MCF 10A (cell line): ENCODE measurements at regions not wholly inside any gene's neighbourhood (a gene's known extent, or its start where the extent isn't known, plus 50 kb on each side); places are given as distances from the start of the nearest gene placed in this dataset.

Experiments
- BruUV-seq: library from RNA; stranded (reverse); fragments of 400-500 nt; replicated peaks from 2 replicates; lab custom pipeline; 2021; lab: Mats Ljungman, UMichigan
- CTCF ChIA-PET: fragments of 300-600 bp; sonication (Branson Sonifier 250); formaldehyde crosslinking; extraction: SDS; loops from one replicate; lab custom pipeline; 2021; ENCODE audit warnings: antibody characterized with exemption, inconsistent platforms; lab: Yijun Ruan, JAX
- POLR2A ChIA-PET: fragments of 300-600, 350-650 bp; sonication (Branson Sonifier 250); formaldehyde crosslinking; extraction: SDS; loops from one replicate; lab custom pipeline; 2020; ENCODE audit warnings: antibody characterized with exemption, inconsistent platforms; lab: Yijun Ruan, JAX
- DNase-seq: peaks from one replicate; pipeline ENCODE4 v3.0.0-alpha.2; 2018; ENCODE audit not compliant: unreplicated experiment
- H3K27ac Mint-ChIP-seq: one replicate; pipeline ENCODE4 v1.8.0; 2022; ENCODE audit warnings: mild to moderate bottlenecking, low read depth, mixed read lengths; ENCODE audit not compliant: unreplicated experiment
- H3K27me3 Mint-ChIP-seq: one replicate; pipeline ENCODE4 v1.8.0; 2022; ENCODE audit warnings: mixed read lengths; ENCODE audit not compliant: insufficient read depth, unreplicated experiment
- H3K36me3 Mint-ChIP-seq: one replicate; pipeline ENCODE4 v1.8.0; 2022; ENCODE audit warnings: mild to moderate bottlenecking, moderate library complexity, mixed read lengths; ENCODE audit not compliant: insufficient read depth, unreplicated experiment
- H3K4me1 Mint-ChIP-seq: one replicate; pipeline ENCODE4 v1.8.0; 2022; ENCODE audit warnings: mixed read lengths; ENCODE audit not compliant: insufficient read depth, unreplicated experiment
- H3K4me3 Mint-ChIP-seq: one replicate; pipeline ENCODE4 v1.8.0; 2022; ENCODE audit warnings: mild to moderate bottlenecking, moderate library complexity, mixed read lengths; ENCODE audit not compliant: unreplicated experiment
- H3K9me3 Mint-ChIP-seq: one replicate; pipeline ENCODE4 v1.8.0; 2022; ENCODE audit warnings: mixed read lengths; ENCODE audit not compliant: unreplicated experiment
- CTCF ChIP-seq: fragments of 200-600 bp; IDR thresholded peaks from one replicate; pipeline ENCODE4 v1.8.0; 2022; ENCODE audit warnings: antibody characterized with exemption, mild to moderate bottlenecking; ENCODE audit not compliant: unreplicated experiment
- intact Hi-C: fragments of 100-400 bp; cut with micrococcal nuclease; formaldehyde crosslinking; loops from 2 replicates; pipeline ENCODE4 v1.14.1; 2022

- Mint-ChIP-seq H3K27ac (no peak overlapping the region), H3K4me1 (peaks cover 28% of the 10 kb centered on the region), H3K9me3 (no peaks in the 10 kb centered on the region), H3K4me3 (no peak overlapping the region), H3K36me3 (no peaks in the 10 kb centered on the region), H3K27me3 (no peaks in the 10 kb centered on the region)
- CTCF ChIA-PET = interaction anchor here (2.5 kb wide), 1 partner anchor 12 kb away, joined by 14 read pairs; no protein-coding TSS in a partner anchor
- TF ChIP-seq CTCF = no peak
- intact Hi-C loops = no loop called here
- POLR2A ChIA-PET = no interaction called here
- no TSS peak for BruUV-seq
- DNase-seq = no peak
Observed at GRCh38 chr13:40080676-40081075, 425.2 kb downstream of the COG6 start.

- H3K4me3 Mint-ChIP-seq = no peak overlapping the region
- no peaks in the 10 kb centered on the region for H3K9me3 Mint-ChIP-seq
Observed at GRCh38 chr13:40082639-40083038, 427.2 kb downstream of the COG6 start.

GRCh38 chr13:40083841-40084240, 428.4 kb downstream of the COG6 start:
- no TSS peak for BruUV-seq
- ChIA-PET CTCF (interaction anchor here (0.6 to 1.8 kb wide), 5 partner anchors 14 to 107 kb away, joined by 3 to 5 read pairs (median 4); no protein-coding TSS in a partner anchor), POLR2A (interaction anchor here (0.6 to 1.3 kb wide), 5 partner anchors 10 to 407 kb away, joined by 3 to 8 read pairs (median 4); no protein-coding TSS in a partner anchor)
- intact Hi-C loops = no loop called here
- DNase-seq = no peak
- Mint-ChIP-seq H3K27me3 (no peaks in the 10 kb centered on the region), H3K4me3 (no peak overlapping the region), H3K4me1 (peaks cover 22% of the 10 kb centered on the region), H3K36me3 (no peaks in the 10 kb centered on the region), H3K27ac (peak overlapping the region; percentile 16), H3K9me3 (no peaks in the 10 kb centered on the region)
- TF ChIP-seq CTCF = no peak

More at GRCh38 chr13:40082639-40083038, 427.2 kb downstream of the COG6 start:
- H3K27ac Mint-ChIP-seq = peak overlapping the region; percentile 17
- H3K4me1 Mint-ChIP-seq = peaks cover 20% of the 10 kb centered on the region
- intact Hi-C loops = no loop called here
- no TSS peak for BruUV-seq
- TF ChIP-seq CTCF = no peak
- no peaks in the 10 kb centered on the region for H3K36me3 Mint-ChIP-seq
- ChIA-PET CTCF (interaction anchor here (1.8 kb wide), 1 partner anchor 14 kb away, joined by 4 read pairs; no protein-coding TSS in a partner anchor), POLR2A (no interaction called here)
- no peak for DNase-seq
- no peaks in the 10 kb centered on the region for H3K27me3 Mint-ChIP-seq

GRCh38 chr13:40084934-40085333, 429.5 kb downstream of the COG6 start:
- Mint-ChIP-seq H3K36me3 (no peaks in the 10 kb centered on the region), H3K4me3 (no peak overlapping the region), H3K27ac (peak overlapping the region; percentile 67), H3K9me3 (no peaks in the 10 kb centered on the region), H3K4me1 (peaks cover 24% of the 10 kb centered on the region), H3K27me3 (no peaks in the 10 kb centered on the region)
- ChIA-PET CTCF (interaction anchor here (0.6 to 1.3 kb wide), 4 partner anchors 9 to 599 kb away, joined by 4 to 5 read pairs (median 4); no protein-coding TSS in a partner anchor), POLR2A (interaction anchor here (0.9 to 1.4 kb wide), 3 partner anchors 18 to 64 kb away, joined by 3 to 4 read pairs (median 3); no protein-coding TSS in a partner anchor)
- no TSS peak for BruUV-seq
- intact Hi-C loops = no loop called here
- no peak for DNase-seq
- TF ChIP-seq CTCF = no peak
